K562 (cell line): ENCODE measurements at regions not wholly inside any gene's neighbourhood (a gene's known extent, or its start where the extent isn't known, plus 50 kb on each side); places are given as distances from the start of the nearest gene placed in this dataset.

Experiments used
- ATAC-seq: fragments of 200-7000 bp; cut with Tn5 transposase; 3 replicates; pipeline ENCODE4 v1.9.1; 2020; ENCODE audit warnings: moderate library complexity
- BruUV-seq: library from RNA; stranded (reverse); fragments of 400-500 nt; replicated peaks from 2 replicates; lab custom pipeline; 2021; lab: Mats Ljungman, UMichigan
- CTCF ChIA-PET: fragments of 300-600 bp; formaldehyde crosslinking; extraction: SDS; loops from one replicate; lab custom pipeline; 2021; ENCODE audit warnings: low intra/inter-chr PET ratio; lab: Yijun Ruan, JAX
- POLR2A ChIA-PET: fragments of 300-600, 350-650 bp; sonication (Branson Sonifier 250); formaldehyde crosslinking; extraction: SDS; loops from one replicate; lab custom pipeline; 2021; ENCODE audit warnings: antibody characterized with exemption, inconsistent platforms; lab: Yijun Ruan, JAX
- DNase-seq, 4 experiments: peaks; one replicate each; pipeline versions ENCODE4 v3.0.0 to v3.0.0-alpha.2; 2011 to 2018; ENCODE audit warnings: low spot score in 3 of 4, mixed read lengths in 3 of 4; ENCODE audit errors: extremely low read depth in 1 of 4
- FAIRE-seq: peaks from 2 replicates; lab custom pipeline; 2011; peaks lifted over from hg19 to GRCh38; lab: Jason Lieb, UNC
- H2AFZ ChIP-seq: 2 replicates; pipeline ENCODE4 v1.6.0; 2011; ENCODE audit warnings: low read depth, low read length, control low read depth, inconsistent platforms
- H3K27ac ChIP-seq: fragments of 200-600 bp; 3 replicates; pipeline ENCODE4 v1.8.0; 2011; ENCODE audit warnings: low read depth, mild to moderate bottlenecking, control low read depth, inconsistent platforms, low read length, moderate library complexity, mixed read lengths; ENCODE audit errors: extremely low read depth
- H3K27me3 ChIP-seq, 2 experiments: fragments of 300-600 bp in 1 of 2; 2 replicates in 1 of 2; 3 replicates in 1 of 2; pipeline versions ENCODE4 v1.6.0 to v1.8.0; 2011; ENCODE audit warnings: inconsistent platforms in 2 of 2, low read length in 2 of 2, mild to moderate bottlenecking in 1 of 2, mixed read lengths in 1 of 2, moderate library complexity in 1 of 2; ENCODE audit not compliant: control insufficient read depth in 2 of 2, insufficient read depth in 2 of 2
- H3K36me3 ChIP-seq: fragments of 300-600 bp; 3 replicates; pipeline ENCODE4 v1.8.0; 2011; ENCODE audit warnings: mild to moderate bottlenecking, low read length, inconsistent platforms; ENCODE audit not compliant: control insufficient read depth, insufficient read depth
- H3K4me1 ChIP-seq, 2 experiments: fragments of 200-600 bp in 1 of 2; replicated peaks in 1 of 2; 2 replicates in 1 of 2; 3 replicates in 1 of 2; pipeline versions ENCODE4 v1.5.1 to v1.8.0; 2011; ENCODE audit warnings: inconsistent platforms in 2 of 2, low read length in 2 of 2, mild to moderate bottlenecking in 1 of 2, mixed read lengths in 1 of 2, moderate library complexity in 1 of 2; ENCODE audit not compliant: control insufficient read depth in 2 of 2, insufficient read depth in 2 of 2
- H3K4me2 ChIP-seq: 2 replicates; pipeline ENCODE4 v1.6.1; 2011; ENCODE audit warnings: low read length, control low read depth, inconsistent platforms, mixed read lengths; ENCODE audit not compliant: insufficient read depth
- H3K4me3 ChIP-seq: fragments of 200-600 bp; sonication (generic), shearing (Covaris generic); 2 replicates; pipeline ENCODE4 v1.5.1; 2016; ENCODE audit warnings: control low read depth, inconsistent platforms
- H3K79me2 ChIP-seq: fragments of 200-600 bp; 3 replicates; pipeline ENCODE4 v1.8.0; 2011; ENCODE audit warnings: low read length, inconsistent platforms; ENCODE audit not compliant: control insufficient read depth, insufficient read depth
- H3K9ac ChIP-seq, 2 experiments: 2 replicates each; pipeline versions ENCODE4 v1.6.0 to v1.6.1; 2011; ENCODE audit warnings: low read depth in 2 of 2, low read length in 2 of 2, control low read depth in 1 of 2, inconsistent platforms in 1 of 2, mild to moderate bottlenecking in 1 of 2, mixed read lengths in 1 of 2; ENCODE audit not compliant: insufficient read depth in 1 of 2
- H3K9me1 ChIP-seq: one replicate; pipeline ENCODE4 v1.6.0; 2011; ENCODE audit warnings: inconsistent platforms, mild to moderate bottlenecking, low read length, moderate library complexity; ENCODE audit not compliant: control insufficient read depth, insufficient read depth
- H3K9me3 ChIP-seq: replicated peaks from 2 replicates; pipeline ENCODE4 v1.5.1; 2011; ENCODE audit warnings: low read depth, low read length, inconsistent platforms; ENCODE audit not compliant: control insufficient read depth, insufficient read depth
- H4K20me1 ChIP-seq: replicated peaks from 2 replicates; pipeline ENCODE4 v1.6.1; 2011; ENCODE audit warnings: low read length, inconsistent platforms, mixed read lengths; ENCODE audit not compliant: control insufficient read depth, insufficient read depth
- CCAR2 ChIP-seq: fragments of 200-400 bp; formaldehyde crosslinking; IDR thresholded peaks from 2 replicates; pipeline ENCODE4 v1.6.1; 2017; ENCODE audit warnings: mild to moderate bottlenecking, low read depth, low read length
- E2F6 ChIP-seq, 2 experiments: IDR thresholded peaks; 2 replicates each; pipeline ENCODE4 v1.6.1; 2011; ENCODE audit warnings: borderline replicate concordance in 1 of 2, control low read depth in 1 of 2, low read depth in 1 of 2, low read length in 1 of 2, mild to moderate bottlenecking in 1 of 2, mixed read lengths in 1 of 2, moderate library complexity in 1 of 2; ENCODE audit not compliant: insufficient read depth in 1 of 2, insufficient read length in 1 of 2, poor library complexity in 1 of 2, severe bottlenecking in 1 of 2; ENCODE audit errors: extremely low read depth in 1 of 2
- ELK3 ChIP-seq: fragments of 450-650 bp; formaldehyde crosslinking; IDR thresholded peaks from 2 replicates; pipeline ENCODE4 v1.4.0; 2020; ENCODE audit warnings: mild to moderate bottlenecking
- FOXK2 ChIP-seq, 2 experiments: fragments of 450-650 bp; IDR thresholded peaks in 1 of 2; conservative IDR thresholded peaks in 1 of 2; 2 replicates each; pipeline ENCODE4 v1.6.1; 2016; ENCODE audit warnings: low read depth in 2 of 2, mild to moderate bottlenecking in 1 of 2
- FOXM1 ChIP-seq, 2 experiments: fragments of 450-650 bp in 1 of 2; sonication (generic) in 1 of 2; formaldehyde crosslinking in 1 of 2; IDR thresholded peaks; 2 replicates each; pipeline versions ENCODE4 v1.6.1 to v1.9.0; 2017 to 2022; ENCODE audit warnings: low read depth in 2 of 2, mild to moderate bottlenecking in 2 of 2, missing genetic modification reagents in 1 of 2, moderate library complexity in 1 of 2
- GABPB2 ChIP-seq: fragments of 250-450 bp; sonication (Bioruptor Pico); conservative IDR thresholded peaks from 2 replicates; pipeline ENCODE4 v1.5.1; 2021; ENCODE audit warnings: mild to moderate bottlenecking
- GATA2 ChIP-seq: sonication (generic); formaldehyde crosslinking; IDR thresholded peaks from 2 replicates; pipeline ENCODE4 v1.4.0; 2020; ENCODE audit warnings: mild to moderate bottlenecking, missing genetic modification reagents
- GTF2B ChIP-seq: IDR thresholded peaks from 2 replicates; pipeline ENCODE4 v1.6.1; 2011; ENCODE audit not compliant: insufficient read length; ENCODE audit errors: extremely low read depth
- KAT2B ChIP-seq: IDR thresholded peaks from one replicate; pipeline ENCODE4 v1.6.1; 2012; ENCODE audit warnings: low read depth, mild to moderate bottlenecking, control low read depth, inconsistent platforms, low read length, moderate library complexity
- NFRKB ChIP-seq: fragments of 450-650 bp; IDR thresholded peaks from 2 replicates; pipeline ENCODE4 v1.6.1; 2016; ENCODE audit warnings: low read depth
- RBM39 ChIP-seq: fragments of 200-400 bp; formaldehyde crosslinking; optimal IDR thresholded peaks from 2 replicates; pipeline ENCODE3; 2018; ENCODE audit warnings: low read depth, low read length
- SMAD1 ChIP-seq: fragments of 150-350 bp; IDR thresholded peaks from 2 replicates; pipeline ENCODE4 v1.6.1; 2014; ENCODE audit warnings: low read length, low read depth; ENCODE audit not compliant: partially characterized antibody
- SRF ChIP-seq, 2 experiments: fragments of 250-450, 450-650 bp in 1 of 2; sonication (Bioruptor Pico) in 1 of 2; sonication (generic) in 1 of 2; formaldehyde crosslinking; IDR thresholded peaks; 2 replicates each; pipeline versions ENCODE4 v1.5.0 to v1.5.1; 2020 to 2022; ENCODE audit warnings: mild to moderate bottlenecking in 1 of 2, missing genetic modification reagents in 1 of 2
- TGIF2 ChIP-seq: sonication (generic); formaldehyde crosslinking; IDR thresholded peaks from 2 replicates; pipeline ENCODE4 v1.8.1; 2022; ENCODE audit warnings: mild to moderate bottlenecking, missing genetic modification reagents, moderate library complexity
- ZKSCAN3 ChIP-seq: fragments of 250-450 bp; sonication (Bioruptor Pico); IDR thresholded peaks from 2 replicates; pipeline ENCODE4 v1.4.0; 2020
- ZNF436 ChIP-seq: fragments of 250-450, 450-650 bp; sonication (Bioruptor Pico); formaldehyde crosslinking; IDR thresholded peaks from 2 replicates; pipeline ENCODE4 v1.7.0; 2020; ENCODE audit warnings: mild to moderate bottlenecking
- ZNF511 ChIP-seq: sonication (generic); formaldehyde crosslinking; IDR thresholded peaks from 2 replicates; pipeline ENCODE4 v1.8.0; 2022; ENCODE audit warnings: mild to moderate bottlenecking, missing genetic modification reagents
- ZNF655 ChIP-seq: fragments of 250-450 bp; sonication (Bioruptor Pico); IDR thresholded peaks from 2 replicates; pipeline ENCODE4 v1.5.0; 2021
- ZNF79 ChIP-seq: fragments of 250-450 bp; sonication (Bioruptor Pico); IDR thresholded peaks from 2 replicates; pipeline ENCODE4 v1.4.0; 2020; ENCODE audit warnings: low read depth, mild to moderate bottlenecking, moderate library complexity
- ZSCAN32 ChIP-seq: fragments of 450-650 bp; formaldehyde crosslinking; IDR thresholded peaks from 2 replicates; pipeline ENCODE4 v1.4.0; 2020; ENCODE audit warnings: mild to moderate bottlenecking, moderate library complexity
- WGBS: fragments of 100-300 bp; shearing (Covaris generic); methylation state at CpG from one replicate; pipeline ENCODE4 v1.1.6; 2016; ENCODE audit warnings: low coverage, mixed read lengths; ENCODE audit not compliant: insufficient coverage; ENCODE audit errors: missing lambda C conversion rate; 5-methylcytosine and 5-hydroxymethylcytosine counted together
- in situ Hi-C: fragments of 300-500 bp; cut with MboI; formaldehyde crosslinking; loops from 4 replicates; pipeline ENCODE4 v1.15.0; 2018; ENCODE audit warnings: inconsistent platforms, mixed read lengths
- intact Hi-C: fragments of 100-400 bp; cut with micrococcal nuclease; formaldehyde crosslinking; loops from 2 replicates; pipeline ENCODE4 v1.14.2; 2022

GRCh38 chr2:41355794-41356193 is 692.0 kb upstream of the PKDCC start:
- no peak for DNase-seq
- in situ Hi-C loops, result no loop called here
- H3K4me2 ChIP-seq, result no peak overlapping the region
- no peak overlapping the region for H3K9ac ChIP-seq
- no peak for ATAC-seq
- H3K36me3 ChIP-seq, result no peaks in the 10 kb centered on the region
- no peak overlapping the region for H2AFZ ChIP-seq
- H3K9me3 ChIP-seq, result no peaks in the 10 kb centered on the region
- no peak overlapping the region for H3K27ac ChIP-seq
- intact Hi-C loops, result no loop called here
- TF ChIP-seq FOXM1 (IDR thresholded peaks at IDR 0.05; ENCODE audit: low read depth) (no peak), FOXM1 (CRISPR knock-in tag; IDR thresholded peaks at IDR 0.05; ENCODE audit: low read depth) (no peak), ZNF436 (CRISPR knock-in tag) (no peak), RBM39 (no peak), SRF (CRISPR knock-in tag; IDR thresholded peaks at IDR 0.05) (no peak), ZNF511 (CRISPR knock-in tag) (no peak), E2F6 (IDR thresholded peaks at IDR 0.05; ENCODE audit: borderline replicate concordance in 1 of 2, extremely low read depth in 1 of 2, insufficient read depth in 1 of 2, insufficient read length in 1 of 2, low read depth in 1 of 2, low read length in 1 of 2, poor library complexity in 1 of 2, severe bottlenecking in 1 of 2) (no peak), CCAR2 (no peak), FOXK2 (conservative IDR thresholded peaks at IDR 0.05 in 1 of 2, IDR thresholded peaks at IDR 0.05 in 1 of 2; ENCODE audit: low read depth in 2 of 2) (no peak), TGIF2 (no peak), GTF2B (no peak), KAT2B (no peak), GATA2 (no peak), ZKSCAN3 (CRISPR knock-in tag) (no peak), NFRKB (no peak), ZNF655 (CRISPR knock-in tag) (no peak), SMAD1 (no peak), ELK3 (CRISPR knock-in tag) (no peak), GABPB2 (CRISPR knock-in tag) (no peak), ZNF79 (CRISPR knock-in tag) (no peak), ZSCAN32 (CRISPR knock-in tag) (no peak)
- TF ChIP-seq, all 486 proteins: peak for 0
- no peaks in the 10 kb centered on the region for H4K20me1 ChIP-seq
- no peaks in the 10 kb centered on the region for H3K79me2 ChIP-seq
- CTCF ChIA-PET, result no interaction called here
- no peak for FAIRE-seq
- no peaks in the 10 kb centered on the region for H3K4me1 ChIP-seq
- H3K9me1 ChIP-seq, result no peaks in the 10 kb centered on the region
- no peak overlapping the region for H3K4me3 ChIP-seq
- BruUV-seq, result no TSS peak
- no peaks in the 10 kb centered on the region for H3K27me3 ChIP-seq
- WGBS, result 0% methylated on average over 2 of the region's 2 CpGs
- POLR2A ChIA-PET, result no interaction called here
